ENCODE measurements at regions not wholly inside any gene's neighbourhood (a gene's known extent, or its start where the extent isn't known, plus 50 kb on each side); places are given as distances from the start of the nearest gene placed in this dataset.

- Histone ChIP-seq H3K4me3 (no peak overlapping the region), H3K9me1 (ENCODE audit: control insufficient read depth, insufficient read depth, low read length) (no peaks in the 10 kb centered on the region), H4K20me1 (replicated peaks; ENCODE audit: control insufficient read depth, insufficient read depth, low read length) (no peaks in the 10 kb centered on the region), H3K79me2 (ENCODE audit: control insufficient read depth, insufficient read depth, low read length) (no peaks in the 10 kb centered on the region), H2AFZ (ENCODE audit: low read depth, low read length) (no peak overlapping the region), H3K27ac (ENCODE audit: extremely low read depth, low read depth, low read length) (no peak overlapping the region), H3K36me3 (ENCODE audit: control insufficient read depth, insufficient read depth, low read length) (no peaks in the 10 kb centered on the region), H3K9me3 (replicated peaks; ENCODE audit: control insufficient read depth, insufficient read depth, low read depth, low read length) (no peaks in the 10 kb centered on the region), H3K4me2 (ENCODE audit: insufficient read depth, low read length) (no peak overlapping the region), H3K27me3 (ENCODE audit: control insufficient read depth in 2 of 2, insufficient read depth in 2 of 2, low read length in 2 of 2) (no peaks in the 10 kb centered on the region), H3K9ac (ENCODE audit: insufficient read depth in 1 of 2, low read depth in 2 of 2, low read length in 2 of 2) (no peak overlapping the region), H3K4me1 (replicated peaks in 1 of 2; ENCODE audit: control insufficient read depth in 2 of 2, insufficient read depth in 2 of 2, low read length in 2 of 2) (no peaks in the 10 kb centered on the region)
- 8% methylated on average over 1 of the region's 1 CpG for WGBS (ENCODE audit: insufficient coverage, low coverage, missing lambda C conversion rate)
- no TSS peak for BruUV-seq (replicated peaks)
- intact Hi-C loops (cut with micrococcal nuclease) (no loop called here), in situ Hi-C loops (cut with MboI) (no loop called here)
- TF ChIP-seq ZNF561 (CRISPR knock-in tag; conservative IDR thresholded peaks at IDR 0.05) (no peak), DLX4 (CRISPR knock-in tag; IDR thresholded peaks at IDR 0.05) (no peak), E2F1 (CRISPR knock-in tag; IDR thresholded peaks at IDR 0.05) (no peak), JUND (IDR thresholded peaks at IDR 0.05; ENCODE audit: borderline replicate concordance, low read depth, low read length) (no peak), JUND (tag; IDR thresholded peaks at IDR 0.05; ENCODE audit: borderline replicate concordance, low read depth, low read length) (no peak), SIN3B (IDR thresholded peaks at IDR 0.05; ENCODE audit: low read depth) (no peak), MAFK (IDR thresholded peaks at IDR 0.05; ENCODE audit: low read length) (no peak), ILF3 (IDR thresholded peaks at IDR 0.05; ENCODE audit: borderline replicate concordance) (no peak), NR1H2 (CRISPR knock-in tag; IDR thresholded peaks at IDR 0.05) (no peak), HDGF (IDR thresholded peaks at IDR 0.05) (no peak), BCOR (IDR thresholded peaks at IDR 0.05) (no peak), XRCC3 (IDR thresholded peaks at IDR 0.05) (no peak), ESRRA (IDR thresholded peaks at IDR 0.05; ENCODE audit: borderline replicate concordance, low read depth) (no peak), FOXJ3 (CRISPR knock-in tag; IDR thresholded peaks at IDR 0.05) (no peak), ZNF511 (CRISPR knock-in tag; IDR thresholded peaks at IDR 0.05) (no peak), PTTG1 (tag; IDR thresholded peaks at IDR 0.05; ENCODE audit: low read depth) (no peak), HCFC1 (IDR thresholded peaks at IDR 0.05; ENCODE audit: low read depth, low read length) (no peak), ZNF444 (CRISPR knock-in tag; IDR thresholded peaks at IDR 0.05) (no peak), BRD4 (IDR thresholded peaks at IDR 0.05) (no peak), ZNF764 (CRISPR knock-in tag; IDR thresholded peaks at IDR 0.05; ENCODE audit: low read depth) (no peak), LARP7 (IDR thresholded peaks at IDR 0.05) (no peak)
- ChIA-PET CTCF (ENCODE audit: low intra/inter-chr PET ratio) (no interaction called here), POLR2A (no interaction called here)
- ATAC-seq (no peak), FAIRE-seq (no peak), DNase-seq (ENCODE audit: extremely low read depth in 1 of 4, low spot score in 3 of 4) (no peak)
These were observed 163.2 kb upstream of the FAM241A start for GRCh38 chr4:111982089-111982488.
